B cell (primary cell): ENCODE measurements at regions not wholly inside any gene's neighbourhood (a gene's known extent, or its start where the extent isn't known, plus 50 kb on each side); places are given as distances from the start of the nearest gene placed in this dataset.

Source experiments
- ATAC-seq: fragments of 200-7000 bp; cut with Tn5 transposase; one replicate; pipeline ENCODE4 v1.10.0; 2021; ENCODE audit warnings: low read depth, mild to moderate bottlenecking, moderate number of reproducible peaks, moderate library complexity
- CTCF ChIA-PET: fragments of 350-600 bp; sonication (Branson Sonifier 250); formaldehyde crosslinking; loops from one replicate; lab custom pipeline; 2021; ENCODE audit warnings: antibody characterized with exemption, inconsistent platforms; lab: Charles Lee
- POLR2A ChIA-PET: fragments of 350-600 bp; sonication (Branson Sonifier 250); formaldehyde crosslinking; loops from one replicate; lab custom pipeline; 2021; ENCODE audit warnings: antibody characterized with exemption; lab: Charles Lee
- DNase-seq: peaks from one replicate; pipeline ENCODE4 v3.0.0; 2013
- H2AFZ ChIP-seq: 2 replicates; pipeline ENCODE4 v1.6.1; 2012; ENCODE audit warnings: mild to moderate bottlenecking, low read depth, low read length; ENCODE audit not compliant: insufficient read depth, poor library complexity, severe bottlenecking
- H3K27ac ChIP-seq, 2 donors: 1 replicate in 1 of 2; 2 replicates in 1 of 2; pipeline ENCODE4 v1.5.1; 2012 to 2013; ENCODE audit warnings: low read length in 2 of 2, mild to moderate bottlenecking in 2 of 2, moderate library complexity in 1 of 2
- H3K27me3 ChIP-seq, 4 experiments: fragments of 200-600 bp in 1 of 4; sonication (generic) in 1 of 4; replicated peaks in 1 of 4; 1 replicate in 2 of 4; 2 replicates in 2 of 4; pipeline versions ENCODE4 v1.6.1 to v1.7.0; 2013 to 2016; ENCODE audit warnings: low read length in 3 of 4, mild to moderate bottlenecking in 2 of 4, mixed read lengths in 1 of 4, moderate library complexity in 1 of 4; ENCODE audit not compliant: insufficient read depth in 4 of 4, control insufficient read depth in 3 of 4; ENCODE audit errors: control extremely low read depth in 1 of 4
- H3K36me3 ChIP-seq, 2 experiments: replicated peaks in 1 of 2; 1 replicate in 1 of 2; 2 replicates in 1 of 2; pipeline versions ENCODE4 v1.6.1 to v1.7.1; 2013; ENCODE audit warnings: low read length in 1 of 2; ENCODE audit not compliant: insufficient read depth in 2 of 2, control insufficient read depth in 1 of 2; ENCODE audit errors: control extremely low read depth in 1 of 2, extremely low read depth in 1 of 2
- H3K4me1 ChIP-seq, 2 donors: fragments of 200-600 bp in 1 of 2; sonication (generic) in 1 of 2; 1 replicate in 1 of 2; 2 replicates in 1 of 2; pipeline versions ENCODE4 v1.5.1 to v1.6.1; 2013 to 2017; ENCODE audit warnings: low read length in 2 of 2; ENCODE audit not compliant: control insufficient read depth in 2 of 2, insufficient read depth in 2 of 2
- H3K4me2 ChIP-seq: replicated peaks from 2 replicates; pipeline ENCODE3; 2012; ENCODE audit warnings: mild to moderate bottlenecking, low read depth, low read length; ENCODE audit not compliant: poor library complexity, severe bottlenecking
- H3K4me3 ChIP-seq, 5 experiments: fragments of 200-600 bp in 1 of 5; sonication (generic) in 1 of 5; 1 replicate in 3 of 5; 2 replicates in 2 of 5; pipeline versions ENCODE4 v1.5.1 to v1.7.0; 2011 to 2016; ENCODE audit warnings: low read length in 4 of 5, mild to moderate bottlenecking in 4 of 5, low read depth in 2 of 5, control low read depth in 1 of 5, moderate library complexity in 1 of 5; ENCODE audit not compliant: insufficient read depth in 1 of 5; ENCODE audit errors: control extremely low read depth in 1 of 5, extremely low read depth in 1 of 5
- H3K79me2 ChIP-seq: fragments of 200-600 bp; sonication (generic); one replicate; pipeline ENCODE4 v1.6.0; 2016; ENCODE audit warnings: low read length; ENCODE audit not compliant: control insufficient read depth, insufficient read depth
- H3K9ac ChIP-seq: fragments of 200-600 bp; sonication (generic); 2 replicates; pipeline ENCODE4 v1.6.1; 2017; ENCODE audit warnings: mild to moderate bottlenecking, low read length, moderate library complexity
- H3K9me3 ChIP-seq, 3 donors: one replicate each; pipeline versions ENCODE4 v1.6.1 to v1.7.1; 2013; ENCODE audit warnings: low read length in 2 of 3; ENCODE audit not compliant: control insufficient read depth in 2 of 3, insufficient read depth in 1 of 3; ENCODE audit errors: control extremely low read depth in 1 of 3
- H4K20me1 ChIP-seq: 2 replicates; pipeline ENCODE4 v1.6.0; 2012; ENCODE audit warnings: mild to moderate bottlenecking, low read length; ENCODE audit not compliant: insufficient read depth, control insufficient read depth, poor library complexity, severe bottlenecking
- H3K27ac Mint-ChIP-seq: one replicate; pipeline ENCODE4 v1.8.0; 2021; ENCODE audit warnings: mixed read lengths
- H3K27me3 Mint-ChIP-seq: one replicate; pipeline ENCODE4 v1.8.0; 2021; ENCODE audit warnings: mixed read lengths
- H3K4me1 Mint-ChIP-seq: one replicate; pipeline ENCODE4 v1.8.0; 2021; ENCODE audit warnings: mixed read lengths
- H3K4me3 Mint-ChIP-seq: one replicate; pipeline ENCODE4 v1.8.0; 2021; ENCODE audit warnings: mixed read lengths
- H3K9me3 Mint-ChIP-seq: one replicate; pipeline ENCODE4 v1.8.0; 2022; ENCODE audit warnings: mixed read lengths; ENCODE audit not compliant: insufficient read depth
- CTCF ChIP-seq: fragments of 200-600 bp; IDR thresholded peaks from one replicate; pipeline ENCODE4 v1.8.0; 2022; ENCODE audit warnings: antibody characterized with exemption, mild to moderate bottlenecking
- EZH2 ChIP-seq: IDR thresholded peaks from 2 replicates; pipeline ENCODE4 v1.6.1; 2012; ENCODE audit warnings: borderline replicate concordance, low read depth, mild to moderate bottlenecking, moderate library complexity, low read length; ENCODE audit not compliant: insufficient read depth, poor library complexity, severe bottlenecking
- WGBS: methylation state at CpG from one replicate; pipeline ENCODE4 v1.1.5; 2013; ENCODE audit warnings: missing lambda C conversion rate; ENCODE audit not compliant: insufficient coverage; 5-methylcytosine and 5-hydroxymethylcytosine counted together
- intact Hi-C: fragments of 100-400 bp; cut with micrococcal nuclease; formaldehyde crosslinking; loops from one replicate; pipeline ENCODE4 v1.10.0; 2022

GRCh38 chr3:10700821-10701220 is 115.2 kb upstream of the SLC6A11 start:
- no peak for DNase-seq
- Histone ChIP-seq H3K27ac (no peak overlapping the region), H3K9ac (no peak overlapping the region), H4K20me1 (no peaks in the 10 kb centered on the region), H3K9me3 (peaks cover 0 to 5% (median 0%) of the 10 kb centered on the region in 3 donors), H3K4me3 (no peak overlapping the region), H3K27me3 (peaks cover 0 to 35% (median 10%) of the 10 kb centered on the region in 4 experiments), H3K4me2 (no peak overlapping the region), H3K36me3 (no peaks in the 10 kb centered on the region), H2AFZ (no peak overlapping the region), H3K79me2 (no peaks in the 10 kb centered on the region), H3K4me1 (no peaks in the 10 kb centered on the region)
- Mint-ChIP-seq H3K9me3 (no peaks in the 10 kb centered on the region), H3K27me3 (peaks cover 56% of the 10 kb centered on the region), H3K4me1 (no peaks in the 10 kb centered on the region), H3K27ac (no peak overlapping the region), H3K4me3 (no peak overlapping the region)
- intact Hi-C loops = no loop called here
- no peak for ATAC-seq
- TF ChIP-seq EZH2 = no peak
- TF ChIP-seq CTCF = no peak
- 78% methylated on average over 1 of the region's 2 CpGs for WGBS
- POLR2A ChIA-PET = no interaction called here
- CTCF ChIA-PET = no interaction called here

DNA sequence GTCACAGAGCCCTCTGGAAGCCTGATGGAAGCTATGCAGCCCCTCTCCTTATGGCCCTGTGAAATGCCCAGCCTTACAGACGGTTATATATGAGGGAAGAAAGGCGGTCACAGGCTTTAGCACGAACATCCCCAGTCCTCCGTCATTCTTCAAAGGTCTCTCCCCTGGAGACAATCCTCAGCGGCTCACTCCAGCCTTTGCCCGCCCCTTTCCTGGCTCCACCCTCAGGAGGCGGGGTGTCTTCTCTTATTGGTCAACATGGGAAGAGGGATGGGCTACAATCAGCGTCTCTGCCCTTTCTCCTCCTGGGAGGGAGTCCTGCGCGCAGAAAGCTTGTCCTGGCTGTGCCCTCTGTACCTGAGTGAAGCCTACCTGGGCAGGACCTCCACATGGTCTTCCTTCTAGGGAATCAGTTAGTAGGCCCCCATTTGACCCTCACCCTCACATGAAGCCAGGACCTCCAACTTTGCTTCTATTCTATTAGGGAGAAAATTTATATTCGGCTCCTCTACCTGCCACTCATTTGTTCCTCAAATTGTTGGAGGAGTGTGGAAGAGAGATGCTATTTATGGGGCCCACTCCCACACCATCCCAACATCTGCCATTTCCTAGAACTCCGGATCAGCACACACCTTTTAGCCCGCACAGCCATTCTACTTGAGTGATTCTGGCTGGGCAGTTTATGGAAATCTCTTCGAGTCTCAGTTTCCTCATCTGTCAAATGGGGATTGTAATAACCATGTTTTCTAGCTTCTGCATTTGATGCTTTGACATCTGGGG is 112.9 kb upstream of the SLC6A11 start:
- intact Hi-C loops = no loop called here

More for the DNA sequence above, 112.9 kb upstream of the SLC6A11 start:
- H3K4me2 ChIP-seq = no peak overlapping the region
- H3K9me3 Mint-ChIP-seq = no peaks in the 10 kb centered on the region
- ATAC-seq = no peak
- ChIA-PET CTCF (no interaction called here), POLR2A (no interaction called here)
- no peaks in the 10 kb centered on the region for H3K79me2 ChIP-seq
- TF ChIP-seq EZH2 (no peak), CTCF (no peak)
- no peak overlapping the region for H3K27ac Mint-ChIP-seq
- no peak overlapping the region for H3K27ac ChIP-seq
- no peaks in the 10 kb centered on the region for H3K36me3 ChIP-seq
- no peak overlapping the region for H2AFZ ChIP-seq
- peaks cover 7% of the 10 kb centered on the region for H3K4me1 Mint-ChIP-seq
- no peak overlapping the region for H3K4me3 ChIP-seq
- no peak overlapping the region for H3K9ac ChIP-seq
- no peaks in the 10 kb centered on the region for H4K20me1 ChIP-seq
- H3K27me3 Mint-ChIP-seq = peaks cover 65% of the 10 kb centered on the region
- H3K4me3 Mint-ChIP-seq = no peak overlapping the region
- H3K9me3 ChIP-seq = peaks cover 0 to 5% (median 0%) of the 10 kb centered on the region in 3 donors
- H3K27me3 ChIP-seq = peaks cover 0 to 49% (median 23%) of the 10 kb centered on the region in 4 experiments
- WGBS = 20% methylated on average over 3 of the region's 14 CpGs
- DNase-seq = no peak
- peaks cover 0 to 4% of the 10 kb centered on the region in 2 donors for H3K4me1 ChIP-seq
